ENCODE measurements at regions not wholly inside any gene's neighbourhood (a gene's known extent, or its start where the extent isn't known, plus 50 kb on each side); places are given as distances from the start of the nearest gene placed in this dataset.

- Histone ChIP-seq H3K27me3 (no peaks in the 10 kb centered on the region), H3K27ac (no peak overlapping the region), H3K36me3 (no peaks in the 10 kb centered on the region), H3K4me1 (no peaks in the 10 kb centered on the region), H3K9me3 (no peaks in the 10 kb centered on the region), H3K4me3 (no peak overlapping the region)
- WGBS, 2 donors (ENCODE audit: low coverage in 1 of 2) = 57% methylated on average over 1 of the region's 1 CpG; no CpG with 5 or more reads in 1 of the 2 donors
- intact Hi-C loops (cut with DNase I; ENCODE audit: low total_unique reads) (no loop called here), in situ Hi-C loops (cut with MboI; ENCODE audit: low pct_ligation_motif_present in 1 of 4, low pct_unique_long_range_greater_than_20kb in 1 of 4, low sequenced_read_pairs in 3 of 4) (loop anchor here in 2 of 4 donors (25.0 kb wide), 2 partner anchors 134 to 984 kb away; no protein-coding TSS in a partner anchor)
- TF ChIP-seq CTCF (IDR thresholded peaks at IDR 0.05) = no peak
- TF ChIP-seq POLR2A (IDR thresholded peaks at IDR 0.05) = no peak
- no peak for TF ChIP-seq POLR2AphosphoS5 (IDR thresholded peaks at IDR 0.05)
- no peak for DNase-seq
Observed at GRCh38 chr2:234128606-234129005, 78.1 kb downstream of the SPP2 start.

All from transverse colon (tissue), 4 donors.